ENCODE measurements at regions not wholly inside any gene's neighbourhood (a gene's known extent, or its start where the extent isn't known, plus 50 kb on each side); places are given as distances from the start of the nearest gene placed in this dataset.
A peak's percentile ranks its signal among the peaks of the same experiment; 100 is the strongest.

- no peaks in the 10 kb centered on the region for H3K9me3 ChIP-seq (ENCODE audit: low read depth)
Observed at GRCh38 chr9:16257604-16258003, 612.9 kb downstream of the BNC2 start.

GRCh38 chr9:16258191-16258590 lies 612.3 kb downstream of the BNC2 start:
- no peaks in the 10 kb centered on the region for H4K20me1 ChIP-seq (ENCODE audit: insufficient read depth, poor library complexity, severe bottlenecking)
- H3K4me2 ChIP-seq = no peak overlapping the region
- H3K4me3 ChIP-seq = no peak overlapping the region
- no peaks in the 10 kb centered on the region for H3K36me3 ChIP-seq (replicated peaks; ENCODE audit: insufficient read depth, low read depth)
- WGBS (ENCODE audit: low lambda C conversion rate, missing lambda C conversion rate) = 98% methylated on average over 12 of the region's 12 CpGs
- no peak overlapping the region for H2AFZ ChIP-seq
- no peaks in the 10 kb centered on the region for H3K9me3 ChIP-seq (ENCODE audit: low read depth)
- DNase-seq (ENCODE audit: low spot score) = no peak
- H3K79me2 ChIP-seq = no peaks in the 10 kb centered on the region
- TF ChIP-seq CTCF (IDR thresholded peaks at IDR 0.05; ENCODE audit: poor library complexity) = no peak
- TF ChIP-seq EZH2 (IDR thresholded peaks at IDR 0.05; ENCODE audit: borderline replicate concordance) = no peak
- no peak for TF ChIP-seq EZH2phosphoT487 (IDR thresholded peaks at IDR 0.05; ENCODE audit: low read depth, severe bottlenecking, unreplicated experiment)
- no peaks in the 10 kb centered on the region for H3K9me2 ChIP-seq (replicated peaks; ENCODE audit: insufficient read depth)
- H3K27ac ChIP-seq = no peak overlapping the region
- peaks cover 11% of the 10 kb centered on the region for H3K4me1 ChIP-seq (ENCODE audit: insufficient read depth)
- H3K27me3 ChIP-seq = no peaks in the 10 kb centered on the region

More at GRCh38 chr9:16257604-16258003, 612.9 kb downstream of the BNC2 start:
- Histone ChIP-seq H3K9me2 (replicated peaks; ENCODE audit: insufficient read depth) (no peaks in the 10 kb centered on the region), H3K27me3 (no peaks in the 10 kb centered on the region), H3K36me3 (replicated peaks; ENCODE audit: insufficient read depth, low read depth) (no peaks in the 10 kb centered on the region), H3K4me1 (ENCODE audit: insufficient read depth) (peaks cover 13% of the 10 kb centered on the region), H2AFZ (no peak overlapping the region), H4K20me1 (ENCODE audit: insufficient read depth, poor library complexity, severe bottlenecking) (no peaks in the 10 kb centered on the region), H3K79me2 (no peaks in the 10 kb centered on the region), H3K27ac (no peak overlapping the region), H3K4me3 (no peak overlapping the region), H3K4me2 (no peak overlapping the region)
- TF ChIP-seq EZH2 (IDR thresholded peaks at IDR 0.05; ENCODE audit: borderline replicate concordance) (no peak), CTCF (IDR thresholded peaks at IDR 0.05; ENCODE audit: poor library complexity) (peak; percentile 39)
- WGBS (ENCODE audit: low lambda C conversion rate, missing lambda C conversion rate) = 50% methylated on average over 2 of the region's 2 CpGs
- DNase-seq (ENCODE audit: low spot score) = no peak

GRCh38 chr9:16258708-16259107 lies 611.8 kb downstream of the BNC2 start:
- Histone ChIP-seq H3K36me3 (replicated peaks; ENCODE audit: insufficient read depth, low read depth) (no peaks in the 10 kb centered on the region), H4K20me1 (ENCODE audit: insufficient read depth, poor library complexity, severe bottlenecking) (no peaks in the 10 kb centered on the region), H3K9me3 (ENCODE audit: low read depth) (no peaks in the 10 kb centered on the region), H2AFZ (no peak overlapping the region), H3K4me1 (ENCODE audit: insufficient read depth) (peaks cover 8% of the 10 kb centered on the region), H3K4me2 (no peak overlapping the region), H3K4me3 (no peak overlapping the region), H3K27ac (no peak overlapping the region), H3K79me2 (no peaks in the 10 kb centered on the region), H3K9me2 (replicated peaks; ENCODE audit: insufficient read depth) (no peaks in the 10 kb centered on the region), H3K27me3 (no peaks in the 10 kb centered on the region)
- no peak for DNase-seq (ENCODE audit: low spot score)
- no peak for TF ChIP-seq EZH2 (IDR thresholded peaks at IDR 0.05; ENCODE audit: borderline replicate concordance)
- WGBS (ENCODE audit: low lambda C conversion rate, missing lambda C conversion rate) = 88% methylated on average over 8 of the region's 8 CpGs

GRCh38 chr9:16262477-16263261 lies 607.8 kb downstream of the BNC2 start:
- 43% methylated on average over 14 of the region's 14 CpGs for WGBS (ENCODE audit: low lambda C conversion rate, missing lambda C conversion rate)
- no peaks in the 10 kb centered on the region for H3K36me3 ChIP-seq (replicated peaks; ENCODE audit: insufficient read depth, low read depth)
- H3K79me2 ChIP-seq = no peaks in the 10 kb centered on the region
- no peak overlapping the region for H3K27ac ChIP-seq
- no peaks in the 10 kb centered on the region for H3K9me2 ChIP-seq (replicated peaks; ENCODE audit: insufficient read depth)
- no peaks in the 10 kb centered on the region for H3K27me3 ChIP-seq
- H3K4me2 ChIP-seq = peak overlapping the region; percentile 45
- H4K20me1 ChIP-seq (ENCODE audit: insufficient read depth, poor library complexity, severe bottlenecking) = no peaks in the 10 kb centered on the region
- peaks cover 16% of the 10 kb centered on the region for H3K4me1 ChIP-seq (ENCODE audit: insufficient read depth)
- no peak overlapping the region for H3K4me3 ChIP-seq
- no peaks in the 10 kb centered on the region for H3K9me3 ChIP-seq (ENCODE audit: low read depth)
- TF ChIP-seq EZH2phosphoT487 (IDR thresholded peaks at IDR 0.05; ENCODE audit: low read depth, severe bottlenecking, unreplicated experiment) (no peak), CTCF (IDR thresholded peaks at IDR 0.05; ENCODE audit: poor library complexity) (no peak), EZH2 (IDR thresholded peaks at IDR 0.05; ENCODE audit: borderline replicate concordance) (no peak)
- DNase-seq (ENCODE audit: low spot score) = no peak
- H2AFZ ChIP-seq = no peak overlapping the region
